GM23338 (cell line): ENCODE measurements at regions not wholly inside any gene's neighbourhood (a gene's known extent, or its start where the extent isn't known, plus 50 kb on each side); places are given as distances from the start of the nearest gene placed in this dataset.

ENCODE experiments used
- CREB1 ChIP-seq: fragments of 250-450 bp; sonication (Bioruptor Pico); IDR thresholded peaks from 2 replicates; pipeline ENCODE4 v1.5.0; 2020; ENCODE audit warnings: low read depth, mild to moderate bottlenecking, moderate library complexity
- EZH2 ChIP-seq: fragments of 200-600 bp; sonication (generic); IDR thresholded peaks from one replicate; pipeline ENCODE4 v1.8.0; 2017; ENCODE audit warnings: antibody characterized with exemption, mild to moderate bottlenecking, low read depth; ENCODE audit not compliant: unreplicated experiment
- JUNB ChIP-seq: IDR thresholded peaks from one replicate; pipeline ENCODE4 v1.6.1; 2016; ENCODE audit warnings: antibody characterized with exemption; ENCODE audit not compliant: unreplicated experiment
- NANOG ChIP-seq: IDR thresholded peaks from 2 replicates; pipeline ENCODE4 v1.6.1; 2016; ENCODE audit warnings: antibody characterized with exemption, borderline replicate concordance
- ZNF114 ChIP-seq: fragments of 250-450 bp; sonication (Bioruptor Pico); IDR thresholded peaks from 2 replicates; pipeline ENCODE4 v1.5.0; 2020; ENCODE audit warnings: mild to moderate bottlenecking, moderate library complexity
- ZNF331 ChIP-seq: fragments of 250-450 bp; sonication (Bioruptor Pico); IDR thresholded peaks from 2 replicates; pipeline ENCODE4 v1.5.0; 2020; ENCODE audit warnings: low read depth, mild to moderate bottlenecking, moderate library complexity
- TF ChIP-seq, protein P1 (sequence below): IDR thresholded peaks from one replicate; pipeline ENCODE4 v1.6.1; 2018; ENCODE audit warnings: antibody characterized with exemption; ENCODE audit not compliant: unreplicated experiment
- TF ChIP-seq, protein P2 (sequence below): fragments of 250-450 bp; sonication (Bioruptor Pico); IDR thresholded peaks from 2 replicates; pipeline ENCODE4 v1.5.0; 2020; ENCODE audit warnings: mild to moderate bottlenecking, moderate library complexity

DNA sequence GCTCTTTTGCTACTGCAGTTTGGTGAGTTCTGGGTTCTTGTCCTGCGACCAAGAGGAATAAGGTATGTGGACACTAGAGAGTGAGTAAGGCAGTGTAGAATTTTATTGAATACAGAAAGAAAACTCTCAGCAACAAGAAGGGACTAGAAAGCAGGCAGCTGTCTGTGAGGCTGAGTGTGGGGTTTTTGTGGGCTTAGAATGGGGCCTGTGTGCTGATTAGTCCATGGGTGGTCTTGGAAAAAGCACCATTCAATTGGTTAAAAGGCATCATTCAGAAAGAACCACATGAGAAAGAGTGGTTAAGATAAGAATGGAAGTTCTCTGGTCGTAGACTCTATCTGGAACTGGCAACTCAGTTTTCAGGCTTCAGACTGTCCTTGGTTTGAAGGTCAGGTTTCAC lies 298.8 kb downstream of the TGFB2 start (continued):
- TF ChIP-seq, protein P1, sequence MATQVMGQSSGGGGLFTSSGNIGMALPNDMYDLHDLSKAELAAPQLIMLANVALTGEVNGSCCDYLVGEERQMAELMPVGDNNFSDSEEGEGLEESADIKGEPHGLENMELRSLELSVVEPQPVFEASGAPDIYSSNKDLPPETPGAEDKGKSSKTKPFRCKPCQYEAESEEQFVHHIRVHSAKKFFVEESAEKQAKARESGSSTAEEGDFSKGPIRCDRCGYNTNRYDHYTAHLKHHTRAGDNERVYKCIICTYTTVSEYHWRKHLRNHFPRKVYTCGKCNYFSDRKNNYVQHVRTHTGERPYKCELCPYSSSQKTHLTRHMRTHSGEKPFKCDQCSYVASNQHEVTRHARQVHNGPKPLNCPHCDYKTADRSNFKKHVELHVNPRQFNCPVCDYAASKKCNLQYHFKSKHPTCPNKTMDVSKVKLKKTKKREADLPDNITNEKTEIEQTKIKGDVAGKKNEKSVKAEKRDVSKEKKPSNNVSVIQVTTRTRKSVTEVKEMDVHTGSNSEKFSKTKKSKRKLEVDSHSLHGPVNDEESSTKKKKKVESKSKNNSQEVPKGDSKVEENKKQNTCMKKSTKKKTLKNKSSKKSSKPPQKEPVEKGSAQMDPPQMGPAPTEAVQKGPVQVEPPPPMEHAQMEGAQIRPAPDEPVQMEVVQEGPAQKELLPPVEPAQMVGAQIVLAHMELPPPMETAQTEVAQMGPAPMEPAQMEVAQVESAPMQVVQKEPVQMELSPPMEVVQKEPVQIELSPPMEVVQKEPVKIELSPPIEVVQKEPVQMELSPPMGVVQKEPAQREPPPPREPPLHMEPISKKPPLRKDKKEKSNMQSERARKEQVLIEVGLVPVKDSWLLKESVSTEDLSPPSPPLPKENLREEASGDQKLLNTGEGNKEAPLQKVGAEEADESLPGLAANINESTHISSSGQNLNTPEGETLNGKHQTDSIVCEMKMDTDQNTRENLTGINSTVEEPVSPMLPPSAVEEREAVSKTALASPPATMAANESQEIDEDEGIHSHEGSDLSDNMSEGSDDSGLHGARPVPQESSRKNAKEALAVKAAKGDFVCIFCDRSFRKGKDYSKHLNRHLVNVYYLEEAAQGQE = no peak
- TF ChIP-seq NANOG = no peak
- no peak for TF ChIP-seq ZNF331
- TF ChIP-seq JUNB = no peak
- no peak for TF ChIP-seq CREB1
- TF ChIP-seq, protein P2, sequence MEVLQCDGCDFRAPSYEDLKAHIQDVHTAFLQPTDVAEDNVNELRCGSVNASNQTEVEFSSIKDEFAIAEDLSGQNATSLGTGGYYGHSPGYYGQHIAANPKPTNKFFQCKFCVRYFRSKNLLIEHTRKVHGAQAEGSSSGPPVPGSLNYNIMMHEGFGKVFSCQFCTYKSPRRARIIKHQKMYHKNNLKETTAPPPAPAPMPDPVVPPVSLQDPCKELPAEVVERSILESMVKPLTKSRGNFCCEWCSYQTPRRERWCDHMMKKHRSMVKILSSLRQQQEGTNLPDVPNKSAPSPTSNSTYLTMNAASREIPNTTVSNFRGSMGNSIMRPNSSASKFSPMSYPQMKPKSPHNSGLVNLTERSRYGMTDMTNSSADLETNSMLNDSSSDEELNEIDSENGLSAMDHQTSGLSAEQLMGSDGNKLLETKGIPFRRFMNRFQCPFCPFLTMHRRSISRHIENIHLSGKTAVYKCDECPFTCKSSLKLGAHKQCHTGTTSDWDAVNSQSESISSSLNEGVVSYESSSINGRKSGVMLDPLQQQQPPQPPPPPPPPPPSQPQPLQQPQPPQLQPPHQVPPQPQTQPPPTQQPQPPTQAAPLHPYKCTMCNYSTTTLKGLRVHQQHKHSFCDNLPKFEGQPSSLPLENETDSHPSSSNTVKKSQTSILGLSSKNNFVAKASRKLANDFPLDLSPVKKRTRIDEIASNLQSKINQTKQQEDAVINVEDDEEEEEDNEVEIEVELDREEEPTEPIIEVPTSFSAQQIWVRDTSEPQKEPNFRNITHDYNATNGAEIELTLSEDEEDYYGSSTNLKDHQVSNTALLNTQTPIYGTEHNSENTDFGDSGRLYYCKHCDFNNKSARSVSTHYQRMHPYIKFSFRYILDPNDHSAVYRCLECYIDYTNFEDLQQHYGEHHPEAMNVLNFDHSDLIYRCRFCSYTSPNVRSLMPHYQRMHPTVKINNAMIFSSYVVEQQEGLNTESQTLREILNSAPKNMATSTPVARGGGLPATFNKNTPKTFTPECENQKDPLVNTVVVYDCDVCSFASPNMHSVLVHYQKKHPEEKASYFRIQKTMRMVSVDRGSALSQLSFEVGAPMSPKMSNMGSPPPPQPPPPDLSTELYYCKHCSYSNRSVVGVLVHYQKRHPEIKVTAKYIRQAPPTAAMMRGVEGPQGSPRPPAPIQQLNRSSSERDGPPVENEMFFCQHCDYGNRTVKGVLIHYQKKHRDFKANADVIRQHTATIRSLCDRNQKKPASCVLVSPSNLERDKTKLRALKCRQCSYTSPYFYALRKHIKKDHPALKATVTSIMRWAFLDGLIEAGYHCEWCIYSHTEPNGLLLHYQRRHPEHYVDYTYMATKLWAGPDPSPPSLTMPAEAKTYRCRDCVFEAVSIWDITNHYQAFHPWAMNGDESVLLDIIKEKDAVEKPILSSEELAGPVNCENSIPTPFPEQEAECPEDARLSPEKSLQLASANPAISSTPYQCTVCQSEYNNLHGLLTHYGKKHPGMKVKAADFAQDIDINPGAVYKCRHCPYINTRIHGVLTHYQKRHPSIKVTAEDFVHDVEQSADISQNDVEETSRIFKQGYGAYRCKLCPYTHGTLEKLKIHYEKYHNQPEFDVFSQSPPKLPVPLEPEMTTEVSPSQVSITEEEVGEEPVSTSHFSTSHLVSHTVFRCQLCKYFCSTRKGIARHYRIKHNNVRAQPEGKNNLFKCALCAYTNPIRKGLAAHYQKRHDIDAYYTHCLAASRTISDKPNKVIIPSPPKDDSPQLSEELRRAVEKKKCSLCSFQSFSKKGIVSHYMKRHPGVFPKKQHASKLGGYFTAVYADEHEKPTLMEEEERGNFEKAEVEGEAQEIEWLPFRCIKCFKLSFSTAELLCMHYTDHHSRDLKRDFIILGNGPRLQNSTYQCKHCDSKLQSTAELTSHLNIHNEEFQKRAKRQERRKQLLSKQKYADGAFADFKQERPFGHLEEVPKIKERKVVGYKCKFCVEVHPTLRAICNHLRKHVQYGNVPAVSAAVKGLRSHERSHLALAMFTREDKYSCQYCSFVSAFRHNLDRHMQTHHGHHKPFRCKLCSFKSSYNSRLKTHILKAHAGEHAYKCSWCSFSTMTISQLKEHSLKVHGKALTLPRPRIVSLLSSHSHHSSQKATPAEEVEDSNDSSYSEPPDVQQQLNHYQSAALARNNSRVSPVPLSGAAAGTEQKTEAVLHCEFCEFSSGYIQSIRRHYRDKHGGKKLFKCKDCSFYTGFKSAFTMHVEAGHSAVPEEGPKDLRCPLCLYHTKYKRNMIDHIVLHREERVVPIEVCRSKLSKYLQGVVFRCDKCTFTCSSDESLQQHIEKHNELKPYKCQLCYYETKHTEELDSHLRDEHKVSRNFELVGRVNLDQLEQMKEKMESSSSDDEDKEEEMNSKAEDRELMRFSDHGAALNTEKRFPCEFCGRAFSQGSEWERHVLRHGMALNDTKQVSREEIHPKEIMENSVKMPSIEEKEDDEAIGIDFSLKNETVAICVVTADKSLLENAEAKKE = no peak
- TF ChIP-seq EZH2 = no peak
- no peak for TF ChIP-seq ZNF114 (CRISPR knock-in tag)
